Activated naive CD4-positive, alpha-beta T cell treated with anti-CD3 and anti-CD28 coated beads, Interleukin-2, amount 50 U/mL, for 16 hours (primary cell): ENCODE measurements at regions not wholly inside any gene's neighbourhood (a gene's known extent, or its start where the extent isn't known, plus 50 kb on each side); places are given as distances from the start of the nearest gene placed in this dataset.
"Not testable (repeated sequence)": the region's sequence is repeated elsewhere in the genome, so short reads cannot be mapped to it uniquely, and the experiment has no call there.

ENCODE experiments used
- DNase-seq: peaks from one replicate; pipeline ENCODE4 v3.0.0-alpha.2; 2020

GRCh38 chr5:102617191-102618187 lies 118.7 kb upstream of the SLCO6A1 start:
- no peak for DNase-seq

- DNase-seq = no peak
These were observed 123.5 kb upstream of the SLCO6A1 start for GRCh38 chr5:102622262-102622661.

GRCh38 chr5:102623329-102624065 lies 124.7 kb upstream of the SLCO6A1 start:
- DNase-seq = no peak

- DNase-seq = no peak
These were observed 125.6 kb upstream of the SLCO6A1 start for GRCh38 chr5:102624405-102624804.

GRCh38 chr5:102625468-102625867 lies 126.7 kb upstream of the SLCO6A1 start:
- no peak for DNase-seq

GRCh38 chr5:102625928-102626327 lies 127.1 kb upstream of the SLCO6A1 start:
- no peak for DNase-seq

- no peak for DNase-seq
These were observed 127.8 kb upstream of the PAM start for GRCh38 chr5:102627315-102627714.

GRCh38 chr5:102628441-102629175 lies 126.5 kb upstream of the PAM start:
- no peak for DNase-seq

- DNase-seq = no peak
These were observed 125.1 kb upstream of the PAM start for GRCh38 chr5:102629827-102630605.

GRCh38 chr5:102635399-102635798 lies 119.7 kb upstream of the PAM start:
- DNase-seq = not testable (repeated sequence)

GRCh38 chr5:102638316-102638715 lies 116.8 kb upstream of the PAM start:
- DNase-seq = no peak

- no peak for DNase-seq
These were observed 116.0 kb upstream of the PAM start for GRCh38 chr5:102638912-102639652.

GRCh38 chr5:102649731-102650130 lies 105.4 kb upstream of the PAM start:
- no peak for DNase-seq

- DNase-seq = no peak
These were observed 103.6 kb upstream of the PAM start for GRCh38 chr5:102651466-102651865.

GRCh38 chr5:102654559-102655349 lies 100.4 kb upstream of the PAM start:
- no peak for DNase-seq

- no peak for DNase-seq
These were observed 96.0 kb upstream of the PAM start for GRCh38 chr5:102659151-102659550.

- no peak for DNase-seq
These were observed 95.0 kb upstream of the PAM start for GRCh38 chr5:102660111-102660510.

GRCh38 chr5:102663749-102664530 lies 91.2 kb upstream of the PAM start:
- DNase-seq = no peak

GRCh38 chr5:102664616-102665335 lies 90.3 kb upstream of the PAM start:
- DNase-seq = no peak
